Omental fat pad (tissue), 3 donors: ENCODE measurements at regions not wholly inside any gene's neighbourhood (a gene's known extent, or its start where the extent isn't known, plus 50 kb on each side); places are given as distances from the start of the nearest gene placed in this dataset.

Experiments
- ATAC-seq: fragments of 150-250 bp; one replicate; pipeline ENCODE4 v1.9.1; 2016; ENCODE audit warnings: mild to moderate bottlenecking, moderate library complexity; ENCODE audit not compliant: low FRiP score
- DNase-seq: peaks from one replicate; pipeline ENCODE4 v3.0.0-alpha.2; 2019; ENCODE audit warnings: low spot score
- CTCF ChIP-seq, 3 donors: fragments of 450-650 bp; IDR thresholded peaks; one replicate each; pipeline ENCODE4 v1.5.1; 2016 to 2017; ENCODE audit warnings: antibody characterized with exemption in 3 of 3, mild to moderate bottlenecking in 3 of 3, moderate library complexity in 2 of 3

GRCh38 chr5:102700120-102700831 lies 54.8 kb upstream of the PAM start:
- DNase-seq, result no peak
- no peak for TF ChIP-seq CTCF (IDR thresholded peaks at IDR 0.05)
- no peak for ATAC-seq

GRCh38 chr5:102700916-102701315 lies 54.2 kb upstream of the PAM start:
- TF ChIP-seq CTCF (IDR thresholded peaks at IDR 0.05), result no peak
- DNase-seq, result no peak
- ATAC-seq, result no peak

- ATAC-seq (no peak), DNase-seq (no peak)
- TF ChIP-seq CTCF (IDR thresholded peaks at IDR 0.05), result no peak
Measured at GRCh38 chr5:102701748-102702147, 53.4 kb upstream of the PAM start.
